ENCODE measurements at regions not wholly inside any gene's neighbourhood (a gene's known extent, or its start where the extent isn't known, plus 50 kb on each side); places are given as distances from the start of the nearest gene placed in this dataset.
A peak's percentile ranks its signal among the peaks of the same experiment; 100 is the strongest.
"Not testable (repeated sequence)": the region's sequence is repeated elsewhere in the genome, so short reads cannot be mapped to it uniquely, and the experiment has no call there.

DNA sequence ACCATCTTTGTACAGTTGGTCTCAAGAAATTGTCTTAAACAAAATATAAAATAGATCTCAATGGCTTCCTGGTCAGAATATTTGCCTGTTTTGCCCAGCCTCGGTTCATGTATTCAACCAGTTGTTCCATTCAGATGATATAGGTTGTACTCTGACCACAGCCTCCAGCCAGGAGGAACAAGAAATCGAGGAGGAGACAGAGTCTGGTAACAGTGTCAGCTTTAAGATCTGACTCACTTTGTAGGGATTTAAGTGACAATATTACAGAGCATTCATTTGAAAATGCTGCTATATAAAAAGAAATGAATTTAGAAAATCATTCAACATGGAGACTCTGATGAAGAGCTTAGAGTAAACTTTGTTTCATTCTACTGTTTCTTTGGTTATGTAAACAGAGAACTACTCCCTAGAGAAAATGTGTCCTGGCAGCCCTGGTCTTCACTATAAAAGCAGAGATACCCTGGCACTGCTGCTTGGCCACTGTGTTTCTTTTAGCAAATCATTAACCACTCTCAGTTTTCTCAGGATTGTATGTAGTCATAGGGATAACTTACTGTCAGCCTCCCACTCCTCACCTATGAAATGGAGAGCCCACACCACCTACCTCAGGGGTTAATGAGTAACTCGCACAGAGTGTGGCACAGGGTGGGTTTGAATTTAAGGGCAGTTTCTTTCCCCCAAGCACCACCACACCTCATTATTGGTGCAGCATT, 53.5 kb downstream of the PAGE2 start:
- Mint-ChIP-seq H3K4me3 (ENCODE audit: low read depth) (no peak overlapping the region), H3K27me3 (ENCODE audit: low read depth) (no peaks in the 10 kb centered on the region), H3K9me3 (no peaks in the 10 kb centered on the region), H3K27ac (no peak overlapping the region), H3K36me3 (ENCODE audit: low read depth) (no peaks in the 10 kb centered on the region), H3K4me1 (ENCODE audit: low read depth) (no peaks in the 10 kb centered on the region)
- intact Hi-C loops (cut with micrococcal nuclease): no loop called here
- DNase-seq (ENCODE audit: low spot score): no peak

DNA sequence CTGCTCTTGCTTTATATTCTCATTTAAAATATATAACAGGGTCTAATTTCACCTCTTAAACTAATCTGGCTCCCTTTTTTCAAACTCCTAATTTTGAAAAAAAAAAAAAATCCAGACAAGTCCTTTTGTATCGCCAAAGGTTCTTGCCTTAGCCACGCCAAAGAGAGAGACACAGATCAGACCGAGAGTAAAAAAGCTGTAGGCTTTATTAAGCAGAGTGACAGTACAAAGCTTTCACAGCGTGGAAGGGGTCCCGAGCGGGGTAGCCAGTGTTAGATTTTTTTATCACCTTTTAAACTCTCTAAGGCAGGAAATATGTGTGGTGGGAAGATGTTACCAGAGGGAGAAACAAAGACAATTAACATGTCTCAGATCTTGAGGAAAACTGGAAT, 54.1 kb downstream of the PAGE2 start:
- no peaks in the 10 kb centered on the region for H3K27me3 Mint-ChIP-seq (ENCODE audit: low read depth)
- H3K9me3 Mint-ChIP-seq: no peaks in the 10 kb centered on the region
- H3K4me3 Mint-ChIP-seq (ENCODE audit: low read depth): no peak overlapping the region
- no peaks in the 10 kb centered on the region for H3K36me3 Mint-ChIP-seq (ENCODE audit: low read depth)
- intact Hi-C loops (cut with micrococcal nuclease): no loop called here
- no peak overlapping the region for H3K27ac Mint-ChIP-seq
- no peak for DNase-seq (ENCODE audit: low spot score)
- H3K4me1 Mint-ChIP-seq (ENCODE audit: low read depth): no peaks in the 10 kb centered on the region

DNA sequence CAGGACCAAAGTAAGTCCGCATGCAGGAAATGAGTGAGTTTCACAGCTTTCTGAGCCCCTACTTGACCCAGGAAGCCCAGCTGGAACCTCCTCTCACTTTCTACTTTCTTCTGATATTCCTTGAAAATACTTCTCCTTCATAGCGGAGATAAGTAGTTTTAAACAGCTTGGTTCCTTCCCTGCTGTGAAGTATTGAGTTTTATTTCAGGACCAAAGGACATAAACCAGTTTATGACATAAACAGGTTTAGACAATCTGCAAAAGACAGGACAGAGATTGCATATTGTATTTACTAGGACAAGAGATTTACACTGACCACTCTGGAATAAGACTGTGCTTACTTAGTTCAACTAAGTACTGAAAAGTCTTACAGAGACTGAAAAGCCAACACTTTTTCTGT, 54.8 kb downstream of the PAGE2 start:
- intact Hi-C loops (cut with micrococcal nuclease): no loop called here
- no peak overlapping the region for H3K27ac Mint-ChIP-seq
- DNase-seq (ENCODE audit: low spot score): no peak
- H3K4me1 Mint-ChIP-seq (ENCODE audit: low read depth): no peaks in the 10 kb centered on the region
- no peaks in the 10 kb centered on the region for H3K9me3 Mint-ChIP-seq
- H3K4me3 Mint-ChIP-seq (ENCODE audit: low read depth): no peak overlapping the region
- no peaks in the 10 kb centered on the region for H3K36me3 Mint-ChIP-seq (ENCODE audit: low read depth)
- no peaks in the 10 kb centered on the region for H3K27me3 Mint-ChIP-seq (ENCODE audit: low read depth)

DNA sequence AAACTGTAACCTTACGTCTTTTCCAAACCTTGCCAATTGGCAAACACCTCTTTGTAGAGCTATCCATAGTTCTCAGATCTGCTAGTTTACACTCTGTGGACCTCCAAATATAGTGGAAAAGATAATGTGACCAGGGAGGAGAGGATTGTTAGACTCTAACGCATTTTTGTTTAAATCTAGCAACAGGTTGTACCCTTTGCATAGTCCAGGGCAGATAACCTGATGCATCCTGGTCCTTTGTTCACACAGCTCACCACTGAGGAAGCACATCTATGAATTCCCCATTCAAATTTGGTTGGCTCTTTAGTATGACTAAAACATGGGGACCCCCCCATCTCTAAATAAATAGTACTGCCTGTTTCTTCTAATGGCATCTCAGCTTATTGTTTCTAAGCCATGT, 55.9 kb downstream of the PAGE2 start:
- Mint-ChIP-seq H3K27me3 (ENCODE audit: low read depth) (no peaks in the 10 kb centered on the region), H3K9me3 (no peaks in the 10 kb centered on the region), H3K36me3 (ENCODE audit: low read depth) (no peaks in the 10 kb centered on the region), H3K4me3 (ENCODE audit: low read depth) (no peak overlapping the region), H3K4me1 (ENCODE audit: low read depth) (no peaks in the 10 kb centered on the region), H3K27ac (no peak overlapping the region)
- intact Hi-C loops (cut with micrococcal nuclease): no loop called here
- no peak for DNase-seq (ENCODE audit: low spot score)

DNA sequence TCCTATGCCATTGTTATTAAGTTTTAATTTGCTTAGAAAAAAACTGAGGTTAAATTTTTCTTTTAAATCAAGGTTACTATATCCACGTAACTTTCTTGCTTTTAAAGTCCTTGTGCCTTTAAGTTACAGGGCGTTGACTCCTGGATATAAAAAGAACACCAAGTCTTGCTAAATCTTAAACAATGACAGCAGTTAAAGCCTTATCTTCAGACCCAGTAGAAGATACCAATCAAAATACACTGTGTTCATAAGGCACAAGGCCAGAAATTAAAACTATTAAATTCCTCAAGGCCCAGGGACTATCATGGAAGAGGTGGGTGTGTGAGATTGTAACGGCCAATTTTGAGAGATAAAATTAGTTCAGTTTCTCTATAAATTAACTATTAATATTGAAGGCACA, 60.4 kb downstream of the PAGE2 start:
- Mint-ChIP-seq H3K27ac (no peak overlapping the region), H3K27me3 (ENCODE audit: low read depth) (no peaks in the 10 kb centered on the region), H3K4me1 (ENCODE audit: low read depth) (no peaks in the 10 kb centered on the region), H3K9me3 (no peaks in the 10 kb centered on the region), H3K4me3 (ENCODE audit: low read depth) (no peak overlapping the region), H3K36me3 (ENCODE audit: low read depth) (no peaks in the 10 kb centered on the region)
- intact Hi-C loops (cut with micrococcal nuclease): no loop called here
- no peak for DNase-seq (ENCODE audit: low spot score)

DNA sequence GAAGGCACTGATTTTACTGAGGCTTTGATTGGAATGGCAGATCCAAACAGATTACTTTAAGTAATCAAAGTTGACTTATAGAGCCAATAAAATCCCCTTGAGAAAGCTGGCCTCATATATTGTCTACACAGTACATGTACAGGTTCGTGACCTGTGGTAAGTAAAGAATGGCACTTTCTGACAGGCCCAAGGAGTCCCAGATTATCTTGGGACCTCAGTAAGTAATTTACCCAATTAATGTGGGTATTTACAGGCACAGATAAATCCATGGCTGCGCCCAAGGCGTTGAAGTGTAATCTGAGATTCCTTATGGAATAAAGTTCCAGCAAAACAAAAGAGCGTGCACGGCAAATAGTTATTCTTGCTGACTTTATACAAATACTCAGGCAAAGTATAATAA, 62.4 kb downstream of the PAGE2 start:
- H3K9me3 Mint-ChIP-seq: no peaks in the 10 kb centered on the region

DNA sequence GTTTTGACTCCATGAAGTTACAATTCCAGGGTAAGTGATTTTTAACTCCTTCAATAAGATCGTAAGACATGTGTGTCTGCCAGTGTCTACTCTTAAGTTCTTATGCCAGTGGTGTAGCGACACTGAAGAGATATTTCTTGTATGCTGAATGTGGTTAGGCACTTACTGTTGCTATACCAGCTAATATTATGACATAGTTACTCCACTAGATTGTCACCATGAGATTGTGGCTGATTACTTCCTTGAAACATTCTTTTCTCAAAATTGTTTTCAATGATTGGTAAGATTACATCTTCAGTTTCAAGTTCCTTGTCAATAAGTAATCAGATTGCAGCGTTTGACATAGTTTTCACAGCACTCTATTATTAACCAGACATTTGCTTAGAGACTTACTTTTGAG, 60.6 kb upstream of the PAGE5 start:
- intact Hi-C loops (cut with micrococcal nuclease): no loop called here
- H3K4me3 Mint-ChIP-seq (ENCODE audit: low read depth): peak overlapping the region; percentile 82
- no peak for DNase-seq (ENCODE audit: low spot score)
- no peak overlapping the region for H3K27ac Mint-ChIP-seq
- peaks cover 10% of the 10 kb centered on the region for H3K27me3 Mint-ChIP-seq (ENCODE audit: low read depth)
- no peaks in the 10 kb centered on the region for H3K9me3 Mint-ChIP-seq
- H3K36me3 Mint-ChIP-seq (ENCODE audit: low read depth): no peaks in the 10 kb centered on the region
- peaks cover 14% of the 10 kb centered on the region for H3K4me1 Mint-ChIP-seq (ENCODE audit: low read depth)

More for the DNA sequence above, 62.4 kb downstream of the PAGE2 start:
- no peak overlapping the region for H3K27ac Mint-ChIP-seq
- no peak overlapping the region for H3K4me3 Mint-ChIP-seq (ENCODE audit: low read depth)
- no peaks in the 10 kb centered on the region for H3K4me1 Mint-ChIP-seq (ENCODE audit: low read depth)
- no peak for DNase-seq (ENCODE audit: low spot score)
- H3K36me3 Mint-ChIP-seq (ENCODE audit: low read depth): no peaks in the 10 kb centered on the region
- intact Hi-C loops (cut with micrococcal nuclease): no loop called here
- no peaks in the 10 kb centered on the region for H3K27me3 Mint-ChIP-seq (ENCODE audit: low read depth)

DNA sequence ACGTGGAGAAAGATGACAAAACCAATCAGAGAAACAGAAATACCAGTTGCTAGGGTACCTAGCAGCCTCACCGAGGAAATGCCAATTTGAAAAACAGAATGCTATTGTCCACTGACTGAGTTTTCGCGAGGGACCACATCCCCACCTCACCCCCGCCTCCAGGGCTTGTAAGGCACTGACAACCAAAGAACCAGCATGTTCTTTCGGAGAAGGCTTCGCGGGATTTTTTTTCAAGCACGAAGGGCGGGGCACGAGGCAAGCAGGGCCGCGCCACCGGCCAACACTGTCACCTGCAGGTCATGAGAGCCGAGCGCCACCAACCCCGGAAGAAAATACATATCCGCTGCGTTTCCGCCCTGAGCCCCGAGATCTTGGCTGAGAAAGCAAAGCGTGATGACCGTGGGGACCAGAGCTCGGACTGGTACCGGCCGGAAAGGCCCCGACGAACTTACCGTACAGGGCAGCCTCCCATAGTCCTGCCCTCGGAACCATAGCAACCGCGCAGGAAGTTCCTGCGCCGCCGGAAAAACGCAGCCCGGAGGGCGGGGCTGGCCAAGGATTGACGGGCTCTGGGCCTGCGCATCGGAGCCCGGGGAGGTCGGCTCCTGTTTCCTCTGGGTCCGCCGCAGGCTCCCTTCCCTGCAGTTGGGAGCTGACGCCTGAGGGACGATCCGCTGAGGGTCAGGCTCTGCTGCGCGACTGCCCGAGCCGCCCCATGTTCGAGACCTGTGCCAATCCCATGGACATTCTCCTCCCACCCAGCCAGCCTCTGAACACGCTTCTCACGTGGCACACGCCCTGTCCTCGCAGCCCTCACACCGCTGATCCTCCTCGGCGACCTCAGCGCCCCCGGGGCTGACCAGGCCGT, 59.2 kb upstream of the PAGE5 start:
- Mint-ChIP-seq H3K27ac (peak overlapping the region; percentile 90), H3K36me3 (ENCODE audit: low read depth) (no peaks in the 10 kb centered on the region), H3K27me3 (ENCODE audit: low read depth) (peaks cover 13% of the 10 kb centered on the region), H3K9me3 (no peaks in the 10 kb centered on the region), H3K4me1 (ENCODE audit: low read depth) (peaks cover 14% of the 10 kb centered on the region), H3K4me3 (ENCODE audit: low read depth) (peak overlapping the region; percentile 82)
- DNase-seq (ENCODE audit: low spot score): peak; percentile 83
- intact Hi-C loops (cut with micrococcal nuclease): loop anchor here (2.0 to 10.0 kb wide), 4 partner anchors 354 to 1116 kb away; partner anchors contain the start of genes MAGED2, PHF8 and RRAGB

DNA sequence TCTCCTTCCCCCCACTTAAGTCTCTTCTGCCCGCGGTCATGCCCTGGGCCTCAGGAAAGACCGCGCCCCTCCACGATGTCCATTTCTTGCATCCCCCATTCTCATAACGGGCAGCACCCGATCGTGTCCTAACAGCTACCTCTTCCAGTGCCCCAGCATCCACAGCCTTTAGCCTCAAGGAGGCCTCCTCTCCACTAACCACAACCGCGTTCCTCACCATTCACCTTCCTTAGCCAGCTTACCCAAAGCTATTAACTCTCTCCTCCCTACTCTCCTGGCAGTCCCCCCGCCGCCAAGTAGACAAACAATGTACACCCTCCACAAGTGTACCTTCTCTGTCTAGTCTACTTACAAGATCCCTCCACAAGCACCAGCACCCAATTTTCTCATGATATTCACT, 58.6 kb upstream of the PAGE5 start:
- DNase-seq (ENCODE audit: low spot score): no peak
- intact Hi-C loops (cut with micrococcal nuclease): loop anchor here (2.0 to 10.0 kb wide), 4 partner anchors 354 to 1117 kb away; partner anchors contain the start of genes MAGED2, PHF8 and RRAGB
- Mint-ChIP-seq H3K27ac (peak overlapping the region; percentile 90), H3K4me3 (ENCODE audit: low read depth) (peak overlapping the region; percentile 82), H3K4me1 (ENCODE audit: low read depth) (peaks cover 14% of the 10 kb centered on the region), H3K27me3 (ENCODE audit: low read depth) (peaks cover 13% of the 10 kb centered on the region), H3K36me3 (ENCODE audit: low read depth) (no peaks in the 10 kb centered on the region), H3K9me3 (no peaks in the 10 kb centered on the region)

DNA sequence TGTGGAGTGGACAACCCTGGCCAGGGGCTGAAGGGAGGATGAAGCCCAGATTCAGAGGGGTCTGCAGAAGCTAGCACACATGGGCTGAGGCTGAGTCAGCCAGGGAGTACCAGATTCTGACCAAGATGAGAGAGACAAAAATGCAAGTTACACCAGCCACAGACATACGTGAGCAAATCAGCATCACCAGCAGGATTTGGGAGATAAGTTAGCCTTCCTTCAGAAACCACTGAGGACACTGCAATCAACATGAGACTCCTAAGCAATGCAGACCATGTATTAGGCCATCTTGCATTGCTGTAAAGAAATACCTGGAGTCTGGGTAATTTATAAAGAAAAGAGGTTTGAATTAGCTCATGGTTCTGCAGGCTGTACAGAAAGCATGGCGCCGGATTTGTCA, 57.0 kb upstream of the PAGE5 start:
- Mint-ChIP-seq H3K4me3 (ENCODE audit: low read depth) (no peak overlapping the region), H3K27ac (no peak overlapping the region), H3K9me3 (no peaks in the 10 kb centered on the region), H3K36me3 (ENCODE audit: low read depth) (no peaks in the 10 kb centered on the region), H3K4me1 (ENCODE audit: low read depth) (peaks cover 14% of the 10 kb centered on the region), H3K27me3 (ENCODE audit: low read depth) (peaks cover 13% of the 10 kb centered on the region)
- intact Hi-C loops (cut with micrococcal nuclease): loop anchor here (5.0 to 10.0 kb wide), 3 partner anchors 356 to 1118 kb away; partner anchors contain the start of genes MAGED2, PHF8 and RRAGB
- no peak for DNase-seq (ENCODE audit: low spot score)

DNA sequence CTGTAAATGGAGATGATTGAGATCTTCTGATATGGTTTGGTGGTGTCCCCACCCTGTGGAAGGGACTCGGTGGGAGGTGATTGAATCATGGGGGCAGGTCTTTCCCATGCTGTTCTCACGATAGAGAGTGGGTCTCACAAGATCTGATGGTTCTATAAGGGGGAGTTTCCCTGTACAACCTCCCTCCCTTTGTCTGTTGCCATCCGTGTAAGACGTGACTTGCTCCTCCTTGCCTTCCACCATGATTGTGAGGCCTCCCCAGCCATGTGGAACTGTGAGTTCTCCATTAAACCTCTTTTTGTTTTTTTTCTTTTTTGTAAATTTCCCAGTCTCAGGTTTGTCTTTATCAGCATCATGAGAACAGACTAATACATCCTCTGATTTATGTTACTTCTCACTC, 55.1 kb upstream of the PAGE5 start:
- H3K4me3 Mint-ChIP-seq (ENCODE audit: low read depth); H3K36me3 Mint-ChIP-seq (ENCODE audit: low read depth); DNase-seq (ENCODE audit: low spot score); H3K4me1 Mint-ChIP-seq (ENCODE audit: low read depth); H3K9me3 Mint-ChIP-seq; H3K27ac Mint-ChIP-seq: not testable (repeated sequence)
- intact Hi-C loops (cut with micrococcal nuclease): loop anchor here (10.0 kb wide), 1 partner anchor 1120 kb away; the partner anchor contains the start of gene PHF8
- H3K27me3 Mint-ChIP-seq (ENCODE audit: low read depth): peaks cover 13% of the 10 kb centered on the region

DNA sequence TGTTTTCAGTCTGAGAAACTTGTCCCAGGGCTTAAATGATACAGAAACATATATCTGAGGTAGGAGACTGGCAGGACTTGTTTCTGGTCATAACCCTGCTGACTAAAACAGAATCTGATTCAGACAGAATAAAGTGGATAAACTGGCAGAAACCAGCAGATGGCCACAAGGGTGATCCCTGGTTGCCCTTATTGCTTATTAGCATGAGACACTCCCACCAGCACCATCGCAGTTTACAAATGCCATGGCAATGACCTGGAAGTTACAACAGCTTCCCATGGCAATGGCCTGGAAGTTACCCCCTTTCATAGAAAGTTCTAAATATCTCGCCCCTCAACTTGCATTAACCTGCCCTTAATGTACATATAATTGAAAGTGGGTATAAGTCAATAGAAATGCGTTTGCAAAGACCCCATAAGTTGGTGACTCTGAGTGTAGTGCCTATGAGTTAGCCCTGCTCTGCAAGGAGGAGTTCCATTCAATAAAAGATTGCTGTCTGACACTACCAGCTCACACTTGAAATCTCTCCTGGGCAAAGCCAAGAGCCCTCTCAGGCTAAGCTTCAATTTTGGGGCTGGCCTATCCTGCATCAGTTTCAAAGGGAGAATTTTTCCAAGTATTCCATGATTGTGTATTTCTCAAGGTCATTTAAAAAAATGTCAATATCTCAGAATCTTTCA, 52.9 kb upstream of the PAGE5 start:
- DNase-seq (ENCODE audit: low spot score): no peak
- H3K9me3 Mint-ChIP-seq: no peaks in the 10 kb centered on the region
- no peaks in the 10 kb centered on the region for H3K36me3 Mint-ChIP-seq (ENCODE audit: low read depth)
- H3K27ac Mint-ChIP-seq: no peak overlapping the region
- intact Hi-C loops (cut with micrococcal nuclease): loop anchor here (10.0 kb wide), 1 partner anchor 1122 kb away; the partner anchor contains the start of gene PHF8
- no peak overlapping the region for H3K4me3 Mint-ChIP-seq (ENCODE audit: low read depth)
- H3K4me1 Mint-ChIP-seq (ENCODE audit: low read depth): no peaks in the 10 kb centered on the region
- H3K27me3 Mint-ChIP-seq (ENCODE audit: low read depth): peaks cover 13% of the 10 kb centered on the region
